ENCODE measurements at regions not wholly inside any gene's neighbourhood (a gene's known extent, or its start where the extent isn't known, plus 50 kb on each side); places are given as distances from the start of the nearest gene placed in this dataset.

GRCh38 chr11:8796941-8797340, 114.0 kb upstream of the AKIP1 start:
- TF ChIP-seq CTCF (conservative IDR thresholded peaks at IDR 0.05 in 1 of 2, IDR thresholded peaks at IDR 0.05 in 1 of 2; ENCODE audit: extremely low read depth in 1 of 2, insufficient read depth in 1 of 2, low read depth in 1 of 2, low read length in 2 of 2) (no peak), EZH2 (IDR thresholded peaks at IDR 0.05; ENCODE audit: borderline replicate concordance, low read length) (no peak)
